Activated CD4-positive, alpha-beta T cell treated with anti-CD3 and anti-CD28 coated beads for 36 hours (primary cell): ENCODE measurements at regions not wholly inside any gene's neighbourhood (a gene's known extent, or its start where the extent isn't known, plus 50 kb on each side); places are given as distances from the start of the nearest gene placed in this dataset.

Experiments used
- ATAC-seq: fragments of 200-7000 bp; cut with Tn5 transposase; one replicate; pipeline ENCODE4 v1.10.0; 2021; ENCODE audit warnings: mild to moderate bottlenecking, moderate library complexity
- CTCF ChIA-PET: fragments of 350-600 bp; sonication (Branson Sonifier 250); formaldehyde crosslinking; loops from one replicate; lab custom pipeline; 2021; ENCODE audit warnings: antibody characterized with exemption; lab: Charles Lee
- POLR2A ChIA-PET: fragments of 350-600 bp; sonication (Branson Sonifier 250); formaldehyde crosslinking; loops from one replicate; lab custom pipeline; 2021; ENCODE audit warnings: antibody characterized with exemption, inconsistent platforms; lab: Charles Lee
- DNase-seq: peaks from one replicate; pipeline ENCODE4 v3.0.0-alpha.2; 2020
- H3K27ac Mint-ChIP-seq: one replicate; pipeline ENCODE4 v1.8.0; 2021; ENCODE audit warnings: mixed read lengths
- H3K27me3 Mint-ChIP-seq: one replicate; pipeline ENCODE4 v1.8.0; 2021; ENCODE audit warnings: mixed read lengths
- H3K36me3 Mint-ChIP-seq: one replicate; pipeline ENCODE4 v1.8.0; 2021; ENCODE audit warnings: low read depth, mixed read lengths
- H3K4me1 Mint-ChIP-seq: one replicate; pipeline ENCODE4 v1.8.0; 2021; ENCODE audit warnings: mixed read lengths
- H3K4me3 Mint-ChIP-seq: one replicate; pipeline ENCODE4 v1.8.0; 2021; ENCODE audit warnings: mild to moderate bottlenecking, moderate library complexity, mixed read lengths
- H3K9me3 Mint-ChIP-seq: one replicate; pipeline ENCODE4 v1.8.0; 2021; ENCODE audit warnings: low read depth, mixed read lengths
- intact Hi-C, 2 experiments: fragments of 100-400 bp; cut with DNase I in 1 of 2; cut with micrococcal nuclease in 1 of 2; formaldehyde crosslinking; loops; one replicate each; pipeline versions ENCODE4 v1.14.2 to v1.15.1; 2022 to 2024; cut with DNase I, micrococcal nuclease

DNA sequence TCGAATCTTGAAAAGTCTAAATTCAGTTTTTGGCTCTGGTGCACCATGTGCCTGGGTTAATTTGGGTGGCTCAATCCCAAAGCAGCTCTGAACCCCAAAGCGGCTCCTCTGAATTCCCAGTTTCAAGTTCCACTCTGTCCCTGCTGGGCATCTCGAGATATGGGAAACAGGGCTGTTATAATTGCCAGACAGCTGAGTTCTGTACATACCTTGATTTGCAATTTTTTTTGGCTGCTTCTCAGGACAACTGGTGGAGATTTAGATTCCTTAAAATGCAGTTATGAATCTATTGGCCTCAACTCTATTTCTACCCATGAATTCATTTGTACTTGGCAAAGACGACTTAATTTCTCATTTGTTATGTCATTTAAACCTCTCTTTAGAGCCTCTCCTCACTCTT, 808.5 kb downstream of the TLE4 start:
- Mint-ChIP-seq H3K27ac (no peak overlapping the region), H3K27me3 (no peaks in the 10 kb centered on the region), H3K4me1 (no peaks in the 10 kb centered on the region), H3K9me3 (no peaks in the 10 kb centered on the region), H3K4me3 (no peak overlapping the region), H3K36me3 (no peaks in the 10 kb centered on the region)
- ChIA-PET POLR2A (no interaction called here), CTCF (no interaction called here)
- DNase-seq (no peak), ATAC-seq (no peak)
- intact Hi-C loops = no loop called here

DNA sequence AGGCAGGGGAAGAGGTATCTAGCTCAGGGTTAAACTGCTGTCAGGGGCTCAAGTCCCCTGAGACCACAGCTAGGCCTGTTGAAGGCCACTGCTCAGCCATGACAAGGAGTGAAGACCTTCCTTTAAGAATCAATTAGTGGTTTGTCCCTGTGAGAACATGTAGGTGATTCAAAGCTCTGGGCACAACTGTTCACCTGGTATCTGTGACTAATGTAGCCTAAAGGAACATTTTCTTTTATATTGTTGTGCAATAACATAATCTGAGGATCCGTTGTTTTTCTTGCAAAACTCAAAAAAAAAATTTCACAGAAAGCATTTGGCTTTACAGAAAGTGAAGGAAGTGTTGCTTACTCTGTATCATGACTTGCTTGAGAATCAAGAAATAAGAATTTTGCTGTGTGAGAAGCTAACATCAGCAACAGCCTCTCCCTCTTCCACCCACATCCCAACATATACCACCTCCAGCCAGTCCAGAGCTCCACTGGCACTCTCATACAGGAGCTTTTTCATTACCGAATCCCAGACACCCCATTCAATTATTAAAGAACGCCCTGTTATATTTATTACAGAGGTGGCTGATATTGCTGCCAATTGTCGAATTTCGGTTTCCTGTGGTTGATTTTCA, 807.0 kb downstream of the TLE4 start:
- Mint-ChIP-seq H3K27ac (no peak overlapping the region), H3K9me3 (no peaks in the 10 kb centered on the region), H3K27me3 (no peaks in the 10 kb centered on the region), H3K4me1 (no peaks in the 10 kb centered on the region), H3K36me3 (no peaks in the 10 kb centered on the region), H3K4me3 (no peak overlapping the region)
- DNase-seq (no peak), ATAC-seq (no peak)
- POLR2A ChIA-PET = no interaction called here
- CTCF ChIA-PET = no interaction called here
- intact Hi-C loops = no loop called here

DNA sequence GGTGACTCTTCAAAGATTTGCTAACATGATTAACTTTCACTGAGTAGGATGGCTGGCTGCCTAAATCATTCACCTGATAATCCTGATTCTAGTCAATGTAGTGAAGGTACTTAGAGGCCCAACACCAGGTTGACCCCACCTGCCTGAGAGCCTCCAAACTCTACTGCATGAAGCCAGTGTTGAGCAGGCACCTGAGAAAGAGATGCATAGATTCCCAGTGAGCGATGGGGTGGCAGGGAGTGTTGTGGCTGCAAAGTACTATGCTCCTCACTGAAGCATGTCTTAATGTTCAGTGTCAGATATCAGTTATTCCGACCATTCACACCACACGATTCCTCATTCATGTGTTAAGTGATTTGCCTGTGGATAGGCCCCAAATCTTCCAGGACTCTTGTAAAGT, 804.4 kb downstream of the TLE4 start:
- Mint-ChIP-seq H3K9me3 (no peaks in the 10 kb centered on the region), H3K4me3 (no peak overlapping the region), H3K36me3 (no peaks in the 10 kb centered on the region), H3K4me1 (no peaks in the 10 kb centered on the region), H3K27ac (no peak overlapping the region), H3K27me3 (no peaks in the 10 kb centered on the region)
- ATAC-seq (no peak), DNase-seq (no peak)
- CTCF ChIA-PET = no interaction called here
- POLR2A ChIA-PET = no interaction called here
- intact Hi-C loops = no loop called here

DNA sequence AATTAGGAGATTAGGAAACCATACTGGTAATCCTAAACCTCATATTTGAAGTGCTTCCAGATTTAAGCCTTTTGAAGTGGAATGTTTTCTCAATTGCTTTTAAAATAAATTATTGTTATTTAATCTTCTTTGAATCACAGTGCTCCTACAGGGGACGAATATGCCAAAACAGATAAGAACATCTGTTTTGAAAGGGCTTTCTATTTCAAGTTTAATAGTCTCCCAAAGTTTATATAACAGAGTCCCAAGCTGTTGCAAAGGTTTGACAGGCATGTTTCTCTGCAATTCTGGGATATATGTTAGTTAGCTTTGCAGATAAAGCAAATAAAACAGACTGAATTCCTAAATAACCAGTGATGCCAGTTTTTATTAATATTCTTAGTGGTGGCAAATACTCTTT, 803.7 kb downstream of the TLE4 start:
- no peak overlapping the region for H3K4me3 Mint-ChIP-seq
- no peaks in the 10 kb centered on the region for H3K4me1 Mint-ChIP-seq
- H3K9me3 Mint-ChIP-seq = no peaks in the 10 kb centered on the region
- CTCF ChIA-PET = no interaction called here
- H3K36me3 Mint-ChIP-seq = no peaks in the 10 kb centered on the region
- H3K27me3 Mint-ChIP-seq = no peaks in the 10 kb centered on the region
- H3K27ac Mint-ChIP-seq = no peak overlapping the region
- intact Hi-C loops = no loop called here
- POLR2A ChIA-PET = no interaction called here
- DNase-seq (no peak), ATAC-seq (no peak)

DNA sequence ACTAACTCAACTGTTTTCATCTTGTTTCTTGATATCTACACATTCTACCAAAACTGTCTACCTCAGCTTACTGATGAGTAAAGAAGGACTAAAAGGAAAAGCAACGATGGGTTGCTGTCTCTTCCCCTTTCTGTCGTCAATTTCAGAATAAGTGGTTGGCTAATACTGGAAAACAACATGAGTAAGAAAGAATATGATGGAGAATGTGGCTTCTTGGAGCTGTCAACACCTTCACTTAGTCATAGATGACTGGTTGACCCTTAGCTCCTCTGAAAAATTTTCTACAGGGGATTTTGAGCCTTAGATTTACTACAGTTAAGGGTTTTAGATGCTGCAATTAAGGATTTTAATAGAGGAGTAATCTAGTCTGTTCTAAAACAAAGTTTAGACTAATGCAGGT, 797.9 kb downstream of the TLE4 start:
- no peak for DNase-seq
- no peaks in the 10 kb centered on the region for H3K27me3 Mint-ChIP-seq
- no peak overlapping the region for H3K27ac Mint-ChIP-seq
- no peak overlapping the region for H3K4me3 Mint-ChIP-seq
- H3K9me3 Mint-ChIP-seq = peaks cover 4% of the 10 kb centered on the region
- ChIA-PET CTCF (no interaction called here), POLR2A (no interaction called here)
- intact Hi-C loops = no loop called here
- H3K36me3 Mint-ChIP-seq = no peaks in the 10 kb centered on the region
- no peak for ATAC-seq
- no peaks in the 10 kb centered on the region for H3K4me1 Mint-ChIP-seq

DNA sequence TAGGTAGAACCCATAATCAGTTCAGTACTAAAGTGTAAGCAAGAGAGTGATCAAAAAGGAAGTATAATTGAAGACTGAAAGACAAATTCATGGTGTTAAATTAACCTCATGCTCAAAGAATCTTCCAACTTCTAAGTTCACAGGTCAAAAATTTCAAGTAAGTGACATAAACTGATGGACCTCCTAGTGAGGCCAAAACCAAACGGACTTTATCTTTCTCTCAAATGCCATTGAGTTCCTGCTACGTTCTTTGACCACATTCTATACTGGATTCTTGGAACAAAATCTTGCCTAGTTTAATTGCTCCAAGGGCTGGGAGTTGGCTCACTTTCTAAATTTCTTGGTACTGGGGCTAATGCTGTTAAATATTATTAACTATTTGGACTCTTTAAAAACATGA, 794.9 kb downstream of the TLE4 start:
- H3K9me3 Mint-ChIP-seq = peaks cover 7% of the 10 kb centered on the region
- POLR2A ChIA-PET = no interaction called here
- H3K36me3 Mint-ChIP-seq = no peaks in the 10 kb centered on the region
- no peak overlapping the region for H3K27ac Mint-ChIP-seq
- DNase-seq (no peak), ATAC-seq (no peak)
- H3K27me3 Mint-ChIP-seq = no peaks in the 10 kb centered on the region
- CTCF ChIA-PET = no interaction called here
- H3K4me3 Mint-ChIP-seq = no peak overlapping the region
- intact Hi-C loops = no loop called here
- H3K4me1 Mint-ChIP-seq = no peaks in the 10 kb centered on the region

DNA sequence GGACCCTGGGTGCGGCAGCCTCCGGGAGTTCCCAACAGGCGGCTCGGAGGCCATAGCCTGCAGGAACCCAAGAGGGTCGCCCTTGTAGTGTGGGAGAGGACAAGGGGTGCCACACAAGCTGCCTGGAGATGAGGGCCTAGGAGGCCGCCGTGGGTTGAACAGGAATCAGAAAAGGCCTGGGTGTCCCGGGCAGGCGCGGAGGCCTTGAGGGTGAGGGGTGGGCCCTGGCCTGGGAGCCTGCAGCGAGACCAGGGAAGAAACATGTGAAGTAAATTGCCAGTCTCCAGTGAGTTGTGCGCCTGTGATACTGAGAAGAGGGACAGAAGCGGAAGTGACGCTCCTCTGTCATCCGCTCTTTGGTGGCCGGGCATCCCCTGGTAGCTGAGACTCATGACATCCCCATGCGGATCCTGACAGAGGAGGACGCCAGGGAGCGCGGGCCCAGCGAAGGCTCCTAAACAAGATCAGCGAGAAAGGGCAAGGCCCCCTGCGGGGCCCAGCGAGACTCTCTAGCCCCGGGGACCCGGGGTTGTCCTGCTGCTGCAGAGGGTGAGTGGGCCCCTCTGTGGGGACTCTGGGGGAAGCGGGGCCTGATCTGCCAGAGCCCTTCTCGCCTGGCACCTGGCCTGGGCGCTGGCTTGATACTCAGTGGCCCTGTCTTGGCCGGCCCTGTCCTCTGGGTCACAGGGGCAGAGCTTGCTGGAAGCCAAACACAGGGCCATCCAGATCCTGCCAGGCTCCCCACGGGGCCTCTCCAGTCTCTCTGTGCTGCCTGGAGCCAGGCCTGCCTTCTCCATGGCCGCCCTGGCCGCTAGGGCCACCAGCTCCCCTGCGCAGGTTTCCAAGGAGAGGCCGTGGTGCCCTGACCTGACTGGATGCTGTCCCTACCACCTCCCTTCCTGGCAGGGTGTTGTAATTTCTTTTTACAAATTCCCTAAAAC, 788.4 kb downstream of the TLE4 start:
- Mint-ChIP-seq H3K9me3 (peaks cover 5% of the 10 kb centered on the region), H3K4me3 (no peak overlapping the region), H3K4me1 (no peaks in the 10 kb centered on the region), H3K27me3 (no peaks in the 10 kb centered on the region), H3K27ac (no peak overlapping the region), H3K36me3 (no peaks in the 10 kb centered on the region)
- ATAC-seq (no peak), DNase-seq (no peak)
- intact Hi-C loops = no loop called here
- ChIA-PET POLR2A (no interaction called here), CTCF (no interaction called here)

DNA sequence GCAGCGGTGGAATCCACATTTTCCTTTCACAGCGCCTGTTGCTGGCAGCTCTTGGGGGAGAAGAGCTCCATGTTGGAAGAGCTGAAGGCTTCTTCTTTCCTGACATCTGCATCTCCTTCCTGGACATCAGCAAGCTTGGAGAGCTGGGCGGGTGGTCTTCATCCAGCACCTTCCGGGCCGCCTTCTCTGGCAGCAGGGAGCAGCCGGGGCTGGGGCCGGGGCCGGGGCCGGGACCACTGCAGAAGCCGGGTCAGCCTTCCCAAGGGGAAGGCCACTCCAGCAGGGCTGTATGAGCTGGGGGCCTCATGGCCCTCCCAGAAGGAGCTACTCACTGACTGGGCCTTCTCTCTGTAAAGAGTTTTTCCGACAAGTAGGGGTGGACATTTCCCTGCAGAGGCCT, 787.5 kb downstream of the TLE4 start:
- POLR2A ChIA-PET = no interaction called here
- intact Hi-C loops = no loop called here
- Mint-ChIP-seq H3K36me3 (no peaks in the 10 kb centered on the region), H3K27me3 (no peaks in the 10 kb centered on the region), H3K4me3 (no peak overlapping the region), H3K27ac (no peak overlapping the region), H3K4me1 (no peaks in the 10 kb centered on the region), H3K9me3 (peaks cover 5% of the 10 kb centered on the region)
- ATAC-seq = no peak
- no peak for DNase-seq
- CTCF ChIA-PET = no interaction called here

DNA sequence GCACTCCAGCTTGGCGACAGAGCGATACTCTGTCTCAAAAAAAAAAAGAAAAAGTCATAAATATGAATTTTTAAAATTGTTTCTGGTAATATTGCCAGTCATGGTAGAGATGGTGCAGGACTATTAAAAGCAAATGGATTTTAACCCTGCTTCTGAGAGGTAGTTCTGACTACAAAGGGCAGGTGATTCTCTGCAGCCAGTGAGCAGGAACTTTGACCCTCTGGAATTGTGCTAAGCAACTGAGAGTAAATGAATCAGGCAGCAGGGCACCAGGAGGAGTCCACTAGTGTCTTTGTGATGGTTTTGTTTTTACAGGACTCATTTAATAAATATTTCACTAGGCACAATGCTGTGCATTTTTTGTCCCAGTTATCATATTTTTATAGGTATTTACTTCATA, 781.2 kb downstream of the TLE4 start:
- Mint-ChIP-seq H3K27ac (no peak overlapping the region), H3K9me3 (no peaks in the 10 kb centered on the region), H3K36me3 (no peaks in the 10 kb centered on the region), H3K27me3 (no peaks in the 10 kb centered on the region), H3K4me3 (no peak overlapping the region), H3K4me1 (no peaks in the 10 kb centered on the region)
- ChIA-PET CTCF (no interaction called here), POLR2A (no interaction called here)
- no peak for DNase-seq
- intact Hi-C loops = no loop called here
- ATAC-seq = no peak

DNA sequence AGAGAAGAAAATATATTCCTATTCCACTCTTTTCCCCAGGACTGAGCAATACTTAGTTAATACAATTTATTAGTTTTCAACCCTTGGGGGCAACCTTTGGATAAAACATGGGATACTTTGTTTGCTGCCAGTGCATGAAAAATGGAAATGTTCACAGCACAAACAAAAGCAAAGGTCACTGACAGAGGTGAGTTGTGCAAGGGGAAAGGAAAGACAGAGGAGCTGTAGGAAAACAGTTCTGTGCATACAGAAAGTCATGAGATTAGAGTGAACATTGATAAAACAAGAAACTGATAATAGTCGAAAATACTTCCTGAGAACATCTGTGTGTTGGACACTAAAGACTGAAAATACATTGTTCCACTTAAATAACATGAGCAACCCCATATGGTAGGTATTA, 779.8 kb downstream of the TLE4 start:
- CTCF ChIA-PET = no interaction called here
- POLR2A ChIA-PET = no interaction called here
- H3K9me3 Mint-ChIP-seq = no peaks in the 10 kb centered on the region
- intact Hi-C loops = no loop called here
- ATAC-seq (no peak), DNase-seq (no peak)
- no peaks in the 10 kb centered on the region for H3K4me1 Mint-ChIP-seq
- H3K27ac Mint-ChIP-seq = no peak overlapping the region
- H3K36me3 Mint-ChIP-seq = no peaks in the 10 kb centered on the region
- H3K27me3 Mint-ChIP-seq = no peaks in the 10 kb centered on the region
- H3K4me3 Mint-ChIP-seq = no peak overlapping the region

DNA sequence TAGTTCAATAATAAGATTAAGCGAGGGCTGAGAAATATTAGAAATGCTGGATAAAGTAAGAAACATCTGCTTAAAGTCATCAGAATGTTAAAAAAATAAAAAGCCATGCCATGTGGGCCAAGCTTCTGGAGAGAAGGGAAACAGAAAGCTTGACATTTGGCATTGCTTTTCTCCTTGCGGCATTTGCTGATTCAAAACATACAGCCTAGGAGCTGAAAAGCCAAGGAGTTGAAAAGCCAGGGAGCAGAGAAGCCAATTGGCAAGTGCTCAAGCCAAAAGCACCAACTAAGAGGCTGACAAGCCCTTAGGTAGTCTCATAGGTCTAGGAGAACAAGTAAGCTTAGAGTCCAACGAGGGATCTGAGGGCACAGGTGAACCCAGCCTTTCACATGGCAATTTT, 754.3 kb downstream of the TLE4 start:
- Mint-ChIP-seq H3K36me3 (no peaks in the 10 kb centered on the region), H3K4me3 (no peak overlapping the region), H3K4me1 (no peaks in the 10 kb centered on the region), H3K9me3 (peaks cover 1% of the 10 kb centered on the region), H3K27ac (no peak overlapping the region), H3K27me3 (no peaks in the 10 kb centered on the region)
- intact Hi-C loops = no loop called here
- ATAC-seq (no peak), DNase-seq (no peak)
- CTCF ChIA-PET = no interaction called here
- POLR2A ChIA-PET = no interaction called here

DNA sequence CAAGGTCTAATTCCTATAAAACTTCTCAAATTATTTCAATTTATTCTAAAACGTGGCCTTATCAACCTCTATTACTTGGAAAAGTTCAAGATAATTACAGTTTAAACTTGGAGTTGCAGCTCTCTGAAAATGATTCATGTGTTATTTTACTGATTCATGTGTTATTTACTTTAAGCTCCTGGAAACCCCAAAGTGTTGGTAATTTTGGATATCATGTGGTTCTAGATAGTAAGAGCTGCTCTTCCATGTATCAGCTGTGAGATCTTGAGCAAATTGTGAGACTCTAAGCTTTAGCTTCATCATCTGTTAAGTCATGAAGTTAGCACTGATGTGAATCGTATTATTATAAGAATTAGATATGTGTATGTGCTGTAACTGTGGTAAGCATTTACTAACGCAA, 749.2 kb downstream of the TLE4 start:
- peaks cover 3% of the 10 kb centered on the region for H3K9me3 Mint-ChIP-seq
- DNase-seq (no peak), ATAC-seq (no peak)
- H3K36me3 Mint-ChIP-seq = no peaks in the 10 kb centered on the region
- intact Hi-C loops = no loop called here
- POLR2A ChIA-PET = no interaction called here
- no peaks in the 10 kb centered on the region for H3K4me1 Mint-ChIP-seq
- CTCF ChIA-PET = no interaction called here
- H3K27ac Mint-ChIP-seq = no peak overlapping the region
- no peaks in the 10 kb centered on the region for H3K27me3 Mint-ChIP-seq
- H3K4me3 Mint-ChIP-seq = no peak overlapping the region
